ENCODE measurements at regions not wholly inside any gene's neighbourhood (a gene's known extent, or its start where the extent isn't known, plus 50 kb on each side); places are given as distances from the start of the nearest gene placed in this dataset.

- H3K4me1 Mint-ChIP-seq (ENCODE audit: low read depth) = no peaks in the 10 kb centered on the region
- no peak overlapping the region for H3K4me3 Mint-ChIP-seq
- no peaks in the 10 kb centered on the region for H3K27me3 Mint-ChIP-seq (ENCODE audit: low read depth)
- peaks cover 3 to 4% of the 10 kb centered on the region in 2 donors for H3K9me3 Mint-ChIP-seq
- DNase-seq (no peak), ATAC-seq (replicated peaks in 1 of 2) (no peak)
- H3K36me3 Mint-ChIP-seq (ENCODE audit: insufficient read depth in 2 of 2) = no peaks in the 10 kb centered on the region
- H3K27ac Mint-ChIP-seq = no peak overlapping the region
Observed at GRCh38 chr12:115495300-115495699, 782.2 kb downstream of the MED13L start.

DNA sequence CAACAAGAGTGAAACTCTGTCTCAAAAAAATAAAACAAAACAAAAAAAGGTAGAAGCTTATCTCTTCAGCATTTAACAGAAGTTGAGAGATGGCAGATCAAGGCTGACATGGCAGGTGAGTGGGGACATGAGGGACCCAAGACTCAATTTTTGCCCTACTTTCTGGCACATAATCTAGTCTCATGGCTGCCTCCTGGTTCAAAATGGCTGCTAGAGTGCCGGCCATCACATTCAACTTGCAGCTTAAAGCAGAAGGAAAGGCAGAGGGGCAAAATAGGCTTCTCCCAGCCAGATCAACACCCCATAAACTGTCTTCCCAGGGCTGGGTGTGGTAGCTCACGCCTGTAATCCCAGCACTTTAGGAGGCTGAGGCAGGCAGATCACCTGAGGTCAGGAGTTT, 784.9 kb downstream of the MED13L start:
- Mint-ChIP-seq H3K27me3 (ENCODE audit: low read depth) (no peaks in the 10 kb centered on the region), H3K4me1 (ENCODE audit: low read depth) (no peaks in the 10 kb centered on the region), H3K4me3 (no peak overlapping the region), H3K36me3 (ENCODE audit: insufficient read depth in 2 of 2) (no peaks in the 10 kb centered on the region), H3K9me3 (peaks cover 3 to 8% of the 10 kb centered on the region in 2 donors), H3K27ac (no peak overlapping the region)
- DNase-seq (no peak), ATAC-seq (replicated peaks in 1 of 2) (no peak)

- H3K4me1 Mint-ChIP-seq (ENCODE audit: low read depth) = no peaks in the 10 kb centered on the region
Observed at GRCh38 chr12:115491511-115492250, 785.8 kb downstream of the MED13L start.

DNA sequence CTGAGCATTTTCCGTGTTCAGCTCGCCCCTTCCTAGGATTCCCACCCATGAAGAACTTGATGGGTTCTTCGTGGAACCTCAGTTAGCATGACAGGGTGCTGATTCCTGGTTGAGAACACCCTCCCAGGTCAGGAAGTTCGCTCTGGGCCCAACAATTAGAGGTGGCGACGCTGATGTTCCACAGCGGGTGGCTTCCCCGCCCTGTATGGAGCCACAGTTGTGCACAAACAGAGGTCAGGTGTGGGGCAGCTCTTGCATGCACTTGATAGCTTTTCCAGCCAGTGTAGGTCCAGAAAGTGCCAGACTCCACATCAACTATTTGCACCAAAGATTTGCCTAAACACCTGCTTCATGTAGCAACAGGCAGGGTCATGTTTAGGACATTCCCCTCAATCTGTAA, 788.2 kb downstream of the MED13L start:
- H3K27ac Mint-ChIP-seq = no peak overlapping the region
- H3K4me3 Mint-ChIP-seq = no peak overlapping the region
- no peaks in the 10 kb centered on the region for H3K4me1 Mint-ChIP-seq (ENCODE audit: low read depth)
- no peak for ATAC-seq (replicated peaks in 1 of 2)
- no peaks in the 10 kb centered on the region for H3K27me3 Mint-ChIP-seq (ENCODE audit: low read depth)
- no peak for DNase-seq
- peaks cover 4 to 11% of the 10 kb centered on the region in 2 donors for H3K9me3 Mint-ChIP-seq
- H3K36me3 Mint-ChIP-seq (ENCODE audit: insufficient read depth in 2 of 2) = no peaks in the 10 kb centered on the region

More at GRCh38 chr12:115491511-115492250, 785.8 kb downstream of the MED13L start:
- ATAC-seq (replicated peaks in 1 of 2) (no peak), DNase-seq (no peak)
- H3K9me3 Mint-ChIP-seq = peaks cover 5 to 9% of the 10 kb centered on the region in 2 donors
- H3K27me3 Mint-ChIP-seq (ENCODE audit: low read depth) = no peaks in the 10 kb centered on the region
- no peak overlapping the region for H3K27ac Mint-ChIP-seq
- no peak overlapping the region for H3K4me3 Mint-ChIP-seq
- H3K36me3 Mint-ChIP-seq (ENCODE audit: insufficient read depth in 2 of 2) = no peaks in the 10 kb centered on the region

DNA sequence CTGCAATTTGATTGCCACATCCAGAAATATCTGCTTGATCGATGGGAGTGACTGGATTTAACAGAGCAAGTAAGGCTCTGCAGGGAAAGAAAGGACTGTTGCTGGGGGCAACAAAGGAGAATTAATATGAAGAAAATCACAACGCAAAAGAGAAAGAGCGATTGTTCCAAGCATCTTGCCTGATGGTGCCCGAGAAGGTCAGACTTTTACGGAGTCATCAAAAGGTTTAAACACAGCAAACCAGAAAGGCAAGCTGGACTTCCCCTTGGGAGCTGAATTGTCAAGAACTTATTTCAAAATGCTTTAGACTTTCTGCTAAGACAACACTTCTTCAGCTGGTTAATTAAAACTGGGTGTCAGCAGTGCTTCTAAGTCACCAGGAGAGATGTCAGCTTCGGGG, 791.5 kb downstream of the MED13L start:
- ATAC-seq (replicated peaks in 1 of 2) (no peak), DNase-seq (no peak)
- H3K4me3 Mint-ChIP-seq = no peak overlapping the region
- H3K27me3 Mint-ChIP-seq (ENCODE audit: low read depth) = no peaks in the 10 kb centered on the region
- peaks cover 2 to 7% of the 10 kb centered on the region in 2 donors for H3K9me3 Mint-ChIP-seq
- H3K36me3 Mint-ChIP-seq (ENCODE audit: insufficient read depth in 2 of 2) = no peaks in the 10 kb centered on the region
- no peaks in the 10 kb centered on the region for H3K4me1 Mint-ChIP-seq (ENCODE audit: low read depth)
- H3K27ac Mint-ChIP-seq = no peak overlapping the region

DNA sequence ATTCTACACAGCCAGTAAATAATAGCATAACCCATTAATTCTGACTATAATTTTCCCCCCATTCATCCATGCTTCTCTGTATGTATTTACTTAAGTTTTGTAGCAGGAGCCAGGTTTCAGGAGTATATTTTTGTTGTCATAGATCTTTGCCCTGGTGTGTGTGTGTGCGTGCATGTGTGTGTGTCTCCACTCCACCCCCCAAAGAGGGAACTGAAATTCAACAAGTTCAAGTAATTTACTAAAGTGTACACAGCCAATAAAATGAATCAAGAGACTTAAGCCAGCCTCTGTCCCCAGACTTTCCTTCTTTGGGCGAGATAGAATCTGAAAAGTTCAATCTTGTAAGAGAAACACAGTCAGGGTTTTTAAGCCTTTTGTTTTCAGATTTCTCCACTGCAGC, 792.0 kb downstream of the MED13L start:
- no peak for ATAC-seq (replicated peaks in 1 of 2)

DNA sequence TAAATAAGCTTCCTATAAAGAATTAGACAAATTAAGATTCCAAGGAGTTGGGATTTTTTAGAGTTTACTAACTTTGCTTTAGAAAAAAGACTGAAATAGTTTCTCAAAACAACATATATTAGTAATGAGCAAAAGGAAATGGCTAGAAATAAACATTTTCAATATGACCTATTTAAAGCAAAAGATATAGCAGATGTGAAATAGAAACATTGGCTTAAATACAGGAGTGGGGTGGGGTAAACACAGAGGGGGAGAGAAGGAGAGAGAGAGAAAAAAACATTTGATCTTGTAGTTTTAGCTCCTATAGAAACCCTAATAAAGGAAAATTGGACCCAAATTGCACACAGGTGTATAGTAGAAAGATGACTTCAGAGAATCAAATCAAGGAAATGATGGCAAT, 794.5 kb downstream of the MED13L start:
- Mint-ChIP-seq H3K27me3 (ENCODE audit: low read depth) (no peaks in the 10 kb centered on the region), H3K36me3 (ENCODE audit: insufficient read depth in 2 of 2) (peaks cover 2 to 3% of the 10 kb centered on the region in 2 donors), H3K9me3 (peaks cover 6 to 9% of the 10 kb centered on the region in 2 donors), H3K27ac (no peak overlapping the region), H3K4me3 (no peak overlapping the region), H3K4me1 (ENCODE audit: low read depth) (no peaks in the 10 kb centered on the region)
- no peak for DNase-seq
- no peak for ATAC-seq (replicated peaks in 1 of 2)

More for the DNA sequence above, 792.0 kb downstream of the MED13L start:
- H3K4me1 Mint-ChIP-seq (ENCODE audit: low read depth) = no peaks in the 10 kb centered on the region
- H3K4me3 Mint-ChIP-seq = no peak overlapping the region
- no peaks in the 10 kb centered on the region for H3K27me3 Mint-ChIP-seq (ENCODE audit: low read depth)
- no peak for DNase-seq
- H3K9me3 Mint-ChIP-seq = peaks cover 4 to 9% of the 10 kb centered on the region in 2 donors
- H3K27ac Mint-ChIP-seq = no peak overlapping the region
- H3K36me3 Mint-ChIP-seq (ENCODE audit: insufficient read depth in 2 of 2) = peaks cover 2 to 3% of the 10 kb centered on the region in 2 donors

GRCh38 chr12:115481141-115481540, 796.4 kb downstream of the MED13L start:
- Mint-ChIP-seq H3K27me3 (ENCODE audit: low read depth) (no peaks in the 10 kb centered on the region), H3K27ac (no peak overlapping the region), H3K9me3 (peaks cover 4 to 10% of the 10 kb centered on the region in 2 donors), H3K4me3 (no peak overlapping the region), H3K36me3 (ENCODE audit: insufficient read depth in 2 of 2) (peaks cover 2 to 3% of the 10 kb centered on the region in 2 donors), H3K4me1 (ENCODE audit: low read depth) (no peaks in the 10 kb centered on the region)
- no peak for ATAC-seq (replicated peaks in 1 of 2)
- DNase-seq = no peak

- ATAC-seq (replicated peaks in 1 of 2) (no peak), DNase-seq (no peak)
- H3K27me3 Mint-ChIP-seq (ENCODE audit: low read depth) = no peaks in the 10 kb centered on the region
- H3K27ac Mint-ChIP-seq = no peak overlapping the region
- H3K4me3 Mint-ChIP-seq = no peak overlapping the region
- H3K4me1 Mint-ChIP-seq (ENCODE audit: low read depth) = no peaks in the 10 kb centered on the region
- H3K36me3 Mint-ChIP-seq (ENCODE audit: insufficient read depth in 2 of 2) = peaks cover 2 to 3% of the 10 kb centered on the region in 2 donors
- peaks cover 3 to 10% of the 10 kb centered on the region in 2 donors for H3K9me3 Mint-ChIP-seq
Observed at GRCh38 chr12:115478505-115478904, 794.5 kb upstream of the TBX3 start.

GRCh38 chr12:115474539-115475353, 790.8 kb upstream of the TBX3 start:
- DNase-seq = no peak
- ATAC-seq (replicated peaks in 1 of 2) = no peak
- Mint-ChIP-seq H3K9me3 (peaks cover 0 to 7% of the 10 kb centered on the region in 2 donors), H3K27me3 (ENCODE audit: low read depth) (no peaks in the 10 kb centered on the region), H3K36me3 (ENCODE audit: insufficient read depth in 2 of 2) (no peaks in the 10 kb centered on the region), H3K27ac (no peak overlapping the region), H3K4me1 (ENCODE audit: low read depth) (no peaks in the 10 kb centered on the region), H3K4me3 (no peak overlapping the region)

- Mint-ChIP-seq H3K4me3 (no peak overlapping the region), H3K36me3 (ENCODE audit: insufficient read depth in 2 of 2) (no peaks in the 10 kb centered on the region), H3K27ac (no peak overlapping the region), H3K27me3 (ENCODE audit: low read depth) (no peaks in the 10 kb centered on the region), H3K4me1 (ENCODE audit: low read depth) (no peaks in the 10 kb centered on the region), H3K9me3 (peaks cover 0 to 5% of the 10 kb centered on the region in 2 donors)
- DNase-seq = no peak
- no peak for ATAC-seq (replicated peaks in 1 of 2)
Observed at GRCh38 chr12:115473257-115473956, 789.4 kb upstream of the TBX3 start.

- no peak overlapping the region for H3K4me3 Mint-ChIP-seq
- H3K27me3 Mint-ChIP-seq (ENCODE audit: low read depth) = no peaks in the 10 kb centered on the region
- H3K27ac Mint-ChIP-seq = no peak overlapping the region
- H3K4me1 Mint-ChIP-seq (ENCODE audit: low read depth) = no peaks in the 10 kb centered on the region
- H3K9me3 Mint-ChIP-seq = peaks cover 0 to 5% of the 10 kb centered on the region in 2 donors
- DNase-seq (no peak), ATAC-seq (replicated peaks in 1 of 2) (no peak)
- no peaks in the 10 kb centered on the region for H3K36me3 Mint-ChIP-seq (ENCODE audit: insufficient read depth in 2 of 2)
Observed at GRCh38 chr12:115472852-115473251, 788.9 kb upstream of the TBX3 start.

GRCh38 chr12:115470977-115471376, 787.0 kb upstream of the TBX3 start:
- ATAC-seq (replicated peaks in 1 of 2) = no peak
- Mint-ChIP-seq H3K4me3 (no peak overlapping the region), H3K27ac (no peak overlapping the region), H3K4me1 (ENCODE audit: low read depth) (no peaks in the 10 kb centered on the region), H3K27me3 (ENCODE audit: low read depth) (no peaks in the 10 kb centered on the region), H3K9me3 (no peaks in the 10 kb centered on the region), H3K36me3 (ENCODE audit: insufficient read depth in 2 of 2) (no peaks in the 10 kb centered on the region)
- no peak for DNase-seq
